A673 (cell line): ENCODE measurements at regions not wholly inside any gene's neighbourhood (a gene's known extent, or its start where the extent isn't known, plus 50 kb on each side); places are given as distances from the start of the nearest gene placed in this dataset.

Experiments
- BruUV-seq: library from RNA; stranded (reverse); fragments of 400-500 nt; replicated peaks from 2 replicates; lab custom pipeline; 2021; lab: Mats Ljungman, UMichigan
- CTCF ChIA-PET: fragments of 300-600 bp; sonication (Branson Sonifier 250); formaldehyde crosslinking; loops from one replicate; lab custom pipeline; 2022; ENCODE audit warnings: antibody characterized with exemption; lab: Charles Lee
- POLR2A ChIA-PET: fragments of 300-600 bp; sonication (Branson Sonifier 250); formaldehyde crosslinking; loops from one replicate; lab custom pipeline; 2022; ENCODE audit warnings: antibody characterized with exemption; ENCODE audit not compliant: low non-redundant PET; lab: Charles Lee
- DNase-seq: peaks from one replicate; pipeline ENCODE4 v3.0.0-alpha.2; 2015; ENCODE audit warnings: low spot score
- H3K27ac ChIP-seq: fragments of 200-600 bp; sonication (generic); 2 replicates; pipeline ENCODE4 v1.5.1; 2016; ENCODE audit warnings: mixed run types, low read depth, mild to moderate bottlenecking, mixed read lengths, antibody characterized with exemption, low read length; ENCODE audit not compliant: poor library complexity, severe bottlenecking
- H3K27me3 ChIP-seq: fragments of 200-600 bp; sonication (generic); replicated peaks from 2 replicates; pipeline ENCODE4 v1.6.1; 2017; ENCODE audit warnings: mixed run types, low read depth, mild to moderate bottlenecking, mixed read lengths, antibody characterized with exemption, low read length; ENCODE audit not compliant: insufficient read depth, poor library complexity
- H3K36me3 ChIP-seq: fragments of 200-600 bp; sonication (generic); 2 replicates; pipeline ENCODE4 v1.6.1; 2016; ENCODE audit warnings: mixed run types, mild to moderate bottlenecking, mixed read lengths, antibody characterized with exemption, low read length; ENCODE audit not compliant: insufficient read depth, poor library complexity, severe bottlenecking
- H3K4me1 ChIP-seq: fragments of 200-600 bp; sonication (generic); 2 replicates; pipeline ENCODE4 v1.6.1; 2017; ENCODE audit warnings: mixed run types, mild to moderate bottlenecking, mixed read lengths, antibody characterized with exemption, low read length; ENCODE audit not compliant: insufficient read depth, poor library complexity, severe bottlenecking
- H3K4me3 ChIP-seq: fragments of 200-600 bp; sonication (generic); 2 replicates; pipeline ENCODE4 v1.5.1; 2016; ENCODE audit warnings: low read depth, mixed run types, mild to moderate bottlenecking, mixed read lengths, low read length; ENCODE audit not compliant: poor library complexity, severe bottlenecking
- H3K9me3 ChIP-seq: fragments of 200-600 bp; sonication (generic); 2 replicates; pipeline ENCODE4 v1.6.1; 2016; ENCODE audit warnings: mixed run types, low read depth, mild to moderate bottlenecking, mixed read lengths, antibody characterized with exemption, low read length; ENCODE audit not compliant: poor library complexity, severe bottlenecking
- CTCF ChIP-seq: fragments of 300-800, 200-600 bp; sonication (generic); conservative IDR thresholded peaks from 2 replicates; pipeline ENCODE4 v1.5.1; 2017; ENCODE audit warnings: low read depth, mild to moderate bottlenecking, antibody characterized with exemption, low read length, moderate library complexity, mixed read lengths
- EZH2 ChIP-seq: fragments of 200-600 bp; sonication (generic); IDR thresholded peaks from 2 replicates; pipeline ENCODE4 v1.6.1; 2017; ENCODE audit warnings: borderline replicate concordance, low read depth, mild to moderate bottlenecking, mixed read lengths, antibody characterized with exemption, low read length; ENCODE audit not compliant: poor library complexity, severe bottlenecking
- intact Hi-C: fragments of 100-400 bp; cut with micrococcal nuclease; formaldehyde crosslinking; loops from one replicate; pipeline ENCODE4 v1.10.0; 2022; ENCODE audit not compliant: unreplicated experiment

GRCh38 chrX:110881971-110882370, 86.4 kb upstream of the CHRDL1 start:
- Histone ChIP-seq H3K4me1 (no peaks in the 10 kb centered on the region), H3K27me3 (no peaks in the 10 kb centered on the region), H3K27ac (no peak overlapping the region), H3K4me3 (no peak overlapping the region), H3K36me3 (no peaks in the 10 kb centered on the region), H3K9me3 (peaks cover 16% of the 10 kb centered on the region)
- no peak for DNase-seq
- intact Hi-C loops, result no loop called here
- CTCF ChIA-PET, result no interaction called here
- no TSS peak for BruUV-seq
- TF ChIP-seq CTCF (no peak), EZH2 (no peak)
- POLR2A ChIA-PET, result no interaction called here

GRCh38 chrX:110877326-110877725, 81.7 kb upstream of the CHRDL1 start:
- intact Hi-C loops, result no loop called here
- POLR2A ChIA-PET, result no interaction called here
- TF ChIP-seq EZH2, result no peak
- TF ChIP-seq CTCF, result no peak

GRCh38 chrX:110871839-110872238, 76.2 kb upstream of the CHRDL1 start:
- Histone ChIP-seq H3K27ac (no peak overlapping the region), H3K9me3 (no peaks in the 10 kb centered on the region), H3K4me1 (no peaks in the 10 kb centered on the region), H3K27me3 (no peaks in the 10 kb centered on the region), H3K4me3 (no peak overlapping the region), H3K36me3 (no peaks in the 10 kb centered on the region)
- TF ChIP-seq CTCF, result no peak
- no peak for TF ChIP-seq EZH2
- intact Hi-C loops, result no loop called here
- DNase-seq, result no peak
- POLR2A ChIA-PET, result no interaction called here
- CTCF ChIA-PET, result no interaction called here
- BruUV-seq, result no TSS peak

More at GRCh38 chrX:110877326-110877725, 81.7 kb upstream of the CHRDL1 start:
- Histone ChIP-seq H3K36me3 (no peaks in the 10 kb centered on the region), H3K4me3 (no peak overlapping the region), H3K27ac (no peak overlapping the region), H3K4me1 (no peaks in the 10 kb centered on the region), H3K27me3 (no peaks in the 10 kb centered on the region), H3K9me3 (peaks cover 13% of the 10 kb centered on the region)
- CTCF ChIA-PET, result no interaction called here
- DNase-seq, result no peak
- no TSS peak for BruUV-seq
